GM12872 (cell line): ENCODE measurements at regions not wholly inside any gene's neighbourhood (a gene's known extent, or its start where the extent isn't known, plus 50 kb on each side); places are given as distances from the start of the nearest gene placed in this dataset.
A peak's percentile ranks its signal among the peaks of the same experiment; 100 is the strongest.

Source experiments
- CTCF ChIP-seq: IDR thresholded peaks from 3 replicates; pipeline ENCODE4 v1.5.1; 2011; ENCODE audit warnings: low read depth, mild to moderate bottlenecking, low read length, moderate library complexity; ENCODE audit not compliant: insufficient read depth

GRCh38 chr4:100872811-100873210 is 355.0 kb upstream of the EMCN start:
- no peak for TF ChIP-seq CTCF

- no peak for TF ChIP-seq CTCF
These were observed 353.3 kb upstream of the EMCN start for GRCh38 chr4:100870940-100871772.

- no peak for TF ChIP-seq CTCF
These were observed 351.5 kb upstream of the EMCN start for GRCh38 chr4:100869276-100869675.

- TF ChIP-seq CTCF = no peak
These were observed 334.5 kb upstream of the EMCN start for GRCh38 chr4:100852326-100852725.

GRCh38 chr4:100849319-100849718 is 331.5 kb upstream of the EMCN start:
- TF ChIP-seq CTCF = no peak

- TF ChIP-seq CTCF = peak; percentile 49; the same call in 2 of the 3 replicates
These were observed 331.0 kb upstream of the EMCN start for GRCh38 chr4:100848841-100849240.

GRCh38 chr4:100843910-100844309 is 326.1 kb upstream of the EMCN start:
- TF ChIP-seq CTCF = no peak
